HK-2 (cell line): ENCODE measurements at regions not wholly inside any gene's neighbourhood (a gene's known extent, or its start where the extent isn't known, plus 50 kb on each side); places are given as distances from the start of the nearest gene placed in this dataset.

Experiments
- DNase-seq: peaks from one replicate; pipeline ENCODE4 v3.0.0-alpha.2; 2018; ENCODE audit not compliant: unreplicated experiment

GRCh38 chr13:32861304-32861703 is 154.9 kb upstream of the KL start:
- DNase-seq: no peak

- DNase-seq: no peak
Observed at GRCh38 chr13:32863596-32863995, 152.6 kb upstream of the KL start.

GRCh38 chr13:32866921-32867320 is 149.3 kb upstream of the KL start:
- DNase-seq: no peak

- DNase-seq: no peak
Observed at GRCh38 chr13:32877491-32877890, 138.7 kb upstream of the KL start.

- no peak for DNase-seq
Observed at GRCh38 chr13:32878163-32878562, 138.1 kb upstream of the KL start.

GRCh38 chr13:32880636-32881035 is 135.6 kb upstream of the KL start:
- no peak for DNase-seq

- DNase-seq: no peak
Observed at GRCh38 chr13:32881074-32881776, 135.0 kb upstream of the KL start.

- no peak for DNase-seq
Observed at GRCh38 chr13:32881777-32882145, 134.5 kb upstream of the KL start.

GRCh38 chr13:32882691-32883090 is 133.5 kb upstream of the KL start:
- DNase-seq: no peak

- no peak for DNase-seq
Observed at GRCh38 chr13:32883474-32883873, 132.7 kb upstream of the KL start.

- no peak for DNase-seq
Observed at GRCh38 chr13:32887617-32888016, 128.6 kb upstream of the KL start.

- no peak for DNase-seq
Observed at GRCh38 chr13:32889986-32890565, 126.1 kb upstream of the KL start.

- DNase-seq: no peak
Observed at GRCh38 chr13:32893176-32893575, 123.0 kb upstream of the KL start.

- no peak for DNase-seq
Observed at GRCh38 chr13:32894589-32895001, 121.6 kb upstream of the KL start.

- no peak for DNase-seq
Observed at GRCh38 chr13:32895296-32895695, 120.9 kb upstream of the KL start.

- DNase-seq: no peak
Observed at GRCh38 chr13:32897296-32897695, 118.9 kb upstream of the KL start.

GRCh38 chr13:32902029-32902780 is 114.0 kb upstream of the KL start:
- DNase-seq: no peak

- no peak for DNase-seq
Observed at GRCh38 chr13:32902874-32903273, 113.3 kb upstream of the KL start.

GRCh38 chr13:32903720-32904119 is 112.5 kb upstream of the KL start:
- DNase-seq: no peak

- DNase-seq: no peak
Observed at GRCh38 chr13:32904266-32904665, 112.0 kb upstream of the KL start.

GRCh38 chr13:32905063-32905863 is 111.0 kb upstream of the KL start:
- DNase-seq: no peak

- no peak for DNase-seq
Observed at GRCh38 chr13:32905864-32906180, 110.4 kb upstream of the KL start.

- DNase-seq: no peak
Observed at GRCh38 chr13:32907211-32907610, 109.0 kb upstream of the KL start.
